HT-29 (cell line): ENCODE measurements at regions not wholly inside any gene's neighbourhood (a gene's known extent, or its start where the extent isn't known, plus 50 kb on each side); places are given as distances from the start of the nearest gene placed in this dataset.

Experiments used
- DNase-seq: peaks from one replicate; pipeline ENCODE4 v3.0.0-alpha.2; 2015; ENCODE audit warnings: low spot score

DNA sequence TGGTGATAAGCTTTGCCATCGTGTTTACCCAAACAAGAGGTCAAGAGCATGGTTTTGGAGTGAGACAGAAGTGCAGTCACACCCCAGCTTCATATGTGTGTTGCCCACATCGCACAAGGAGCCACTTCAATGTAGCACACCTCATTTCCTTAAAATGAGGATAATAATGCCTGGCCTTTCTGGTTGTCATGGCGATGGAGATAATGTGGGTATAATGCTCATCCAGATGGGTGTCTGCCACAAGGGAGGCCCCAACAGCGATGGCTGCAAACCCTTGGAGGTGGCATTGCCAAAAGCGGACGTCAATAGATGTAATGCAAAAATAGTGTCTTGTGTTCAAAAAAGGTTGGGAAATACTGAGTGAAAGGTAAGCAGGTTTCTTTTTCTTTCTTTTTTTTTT lies 83.1 kb upstream of the AJAP1 start:
- DNase-seq = no peak

DNA sequence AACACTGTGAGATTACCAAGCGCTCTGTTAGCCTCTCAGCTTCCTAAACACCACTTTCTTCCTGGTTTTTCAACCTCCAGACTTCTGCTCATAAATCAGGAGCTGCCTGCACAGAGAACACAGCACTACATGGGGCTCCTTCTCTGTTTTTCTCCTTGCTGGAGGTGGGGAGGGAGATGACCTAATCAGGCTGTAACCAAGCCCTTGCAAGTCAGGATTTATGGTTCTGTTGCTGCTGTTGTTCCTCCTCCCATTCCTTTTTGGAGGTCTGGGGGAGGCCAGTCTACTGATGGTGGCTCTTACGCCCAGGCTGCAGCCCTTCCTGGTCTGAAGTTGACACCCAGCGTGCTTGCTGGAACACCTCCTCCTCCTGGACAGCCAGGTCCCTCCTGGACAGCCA lies 80.9 kb upstream of the AJAP1 start:
- no peak for DNase-seq

DNA sequence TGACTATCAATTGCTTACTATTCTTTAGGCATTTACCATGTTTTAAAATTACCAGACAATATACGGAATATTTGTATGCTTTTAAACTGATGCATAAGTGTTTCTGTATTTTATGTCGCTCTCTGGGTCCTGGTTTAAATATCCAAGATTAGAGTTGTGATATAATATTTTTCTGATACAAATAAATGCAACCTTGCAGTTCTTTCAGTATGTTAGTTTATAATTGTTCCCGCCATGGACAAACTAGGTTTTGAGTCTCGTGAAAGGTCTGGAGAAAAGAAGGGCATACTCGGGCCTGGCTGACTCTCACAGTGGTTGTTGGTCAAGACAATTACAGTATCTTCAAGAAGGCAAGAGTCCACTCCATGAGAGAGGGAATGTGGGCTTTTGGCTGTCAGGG lies 72.6 kb upstream of the AJAP1 start:
- no peak for DNase-seq

DNA sequence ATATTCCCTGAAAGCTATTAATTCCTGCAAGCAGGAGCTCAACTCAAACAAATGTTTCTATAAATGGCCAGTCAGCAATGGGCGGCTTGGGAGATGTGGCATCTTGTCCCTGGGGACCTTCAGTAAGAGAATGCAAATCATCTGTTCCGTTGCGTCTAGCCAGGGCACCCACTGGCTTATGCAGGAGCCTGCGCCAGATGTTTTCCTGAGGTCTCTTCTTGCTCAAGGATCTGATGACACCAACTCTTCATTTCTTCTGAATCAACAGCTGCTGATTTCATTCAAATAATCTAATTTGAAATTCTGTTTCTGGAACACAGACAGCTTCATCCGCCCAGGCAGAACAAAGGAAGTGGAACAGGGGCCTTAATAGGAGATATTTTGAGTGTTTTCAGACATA lies 70.0 kb upstream of the AJAP1 start:
- no peak for DNase-seq

DNA sequence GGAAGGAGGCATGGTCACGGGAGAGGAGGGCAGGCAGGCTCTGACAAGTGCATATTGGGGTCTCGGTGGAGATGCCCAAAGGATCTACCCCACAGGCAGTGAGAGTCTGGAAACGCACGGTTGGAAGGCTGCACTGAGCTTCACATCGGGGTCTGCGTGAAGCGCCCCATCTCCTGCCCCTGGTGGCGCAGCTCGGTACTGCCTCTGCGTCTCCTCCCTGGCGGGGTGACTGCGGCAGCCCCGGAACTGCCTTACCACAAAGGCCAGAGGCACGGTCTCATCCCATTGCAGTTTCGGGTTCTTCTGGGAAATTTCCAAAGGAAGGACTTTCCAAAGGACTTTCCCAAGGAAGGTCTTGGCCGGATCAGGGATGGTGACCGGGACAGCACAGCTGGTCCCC lies 69.2 kb upstream of the AJAP1 start:
- DNase-seq = peak; percentile 11

DNA sequence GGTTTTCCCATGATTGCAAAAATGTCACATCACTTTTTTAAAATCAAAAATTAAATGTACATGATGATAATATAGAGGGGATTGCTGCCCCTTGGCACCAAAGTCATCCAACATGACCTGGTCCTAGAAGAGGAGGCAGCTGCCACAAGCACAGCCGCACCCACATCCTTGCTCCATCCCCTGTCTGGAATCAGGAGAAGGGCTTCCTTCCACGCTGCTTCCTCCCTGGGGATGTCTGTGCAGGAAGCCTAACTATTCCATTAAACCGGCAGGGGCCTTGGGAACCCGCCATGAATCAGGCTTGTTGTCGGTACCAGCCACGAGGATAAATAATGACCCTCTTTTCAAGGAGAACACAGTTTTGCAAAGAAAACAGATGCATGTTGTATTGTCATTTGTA lies 68.7 kb upstream of the AJAP1 start:
- DNase-seq = no peak

GRCh38 chr1:4586611-4587160 lies 67.7 kb upstream of the AJAP1 start:
- no peak for DNase-seq

GRCh38 chr1:4587721-4588120 lies 66.7 kb upstream of the AJAP1 start:
- DNase-seq = no peak

DNA sequence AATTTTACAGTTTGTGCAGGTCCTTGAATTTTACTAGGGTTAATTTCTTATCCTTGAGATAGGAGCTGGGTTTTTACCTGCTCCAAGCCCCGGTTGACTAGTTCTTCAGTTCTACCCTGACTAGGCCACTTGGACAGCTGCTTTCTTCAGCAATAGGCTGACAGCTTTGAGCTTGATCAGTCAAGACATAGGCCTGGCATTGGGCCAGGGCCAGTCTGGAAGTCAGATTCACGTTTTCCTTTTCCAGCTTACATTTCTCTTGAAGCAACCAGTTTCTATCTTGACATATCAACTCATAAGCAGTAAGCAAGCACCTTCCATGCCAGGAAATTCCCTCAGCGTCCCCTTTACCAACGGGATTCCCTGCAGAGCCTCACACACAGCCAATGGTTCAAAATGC lies 63.7 kb upstream of the AJAP1 start:
- no peak for DNase-seq

DNA sequence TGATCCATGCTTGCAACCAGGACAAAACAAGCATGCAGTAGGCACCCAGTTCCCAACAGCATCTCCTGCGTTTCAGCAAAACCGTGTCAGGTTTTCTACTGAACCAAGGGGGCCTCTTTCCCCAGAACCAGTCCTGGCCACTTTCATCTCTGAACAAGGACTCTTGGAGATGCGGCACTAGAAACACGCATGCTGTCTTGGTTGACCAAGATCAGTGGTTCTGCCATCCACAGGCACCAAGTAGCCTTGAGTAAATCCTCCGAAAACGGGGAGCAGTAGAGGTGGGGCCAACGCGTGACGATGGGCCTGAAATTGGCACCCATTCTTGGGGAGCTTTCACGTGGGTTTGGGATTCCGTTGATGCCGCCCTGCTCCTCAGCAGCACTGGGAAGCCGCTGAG lies 62.5 kb upstream of the AJAP1 start:
- DNase-seq = no peak

- DNase-seq = no peak
Observed at GRCh38 chr1:4593106-4593505, 61.3 kb upstream of the AJAP1 start.

DNA sequence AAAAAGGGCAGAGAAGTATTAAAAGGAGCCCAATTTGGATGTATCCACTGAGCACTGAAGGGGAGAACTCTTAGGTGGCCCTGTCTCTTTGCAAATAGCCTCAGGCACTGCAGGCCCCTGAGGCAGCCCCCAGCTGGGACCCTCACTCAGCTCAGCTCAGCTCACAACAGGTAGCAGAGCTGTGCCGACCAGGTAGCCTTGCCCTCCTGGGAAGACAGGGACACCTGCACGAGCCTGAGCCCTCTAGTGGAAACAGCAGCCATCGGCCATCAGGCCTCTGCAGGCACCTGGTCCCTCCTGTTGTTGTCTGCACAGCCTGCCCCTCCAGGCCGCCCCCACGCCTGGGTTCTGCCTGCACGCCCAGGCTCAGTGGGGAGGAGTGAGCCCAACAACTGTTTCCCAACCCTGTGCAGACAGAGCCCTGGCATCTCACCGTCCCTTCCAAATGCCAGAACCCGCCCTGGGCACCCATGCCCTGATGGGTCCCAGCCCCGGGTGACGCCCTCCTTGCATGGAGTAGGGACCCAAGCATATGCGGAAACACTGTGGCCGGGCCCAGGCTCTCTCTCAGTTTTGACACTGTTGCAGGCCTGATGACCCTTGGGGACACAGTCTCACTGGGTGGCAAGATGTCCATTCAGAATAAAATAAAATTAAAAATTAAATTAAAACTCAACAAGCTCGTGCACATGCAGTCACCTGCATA lies 60.0 kb upstream of the AJAP1 start:
- DNase-seq = peak; percentile 26

DNA sequence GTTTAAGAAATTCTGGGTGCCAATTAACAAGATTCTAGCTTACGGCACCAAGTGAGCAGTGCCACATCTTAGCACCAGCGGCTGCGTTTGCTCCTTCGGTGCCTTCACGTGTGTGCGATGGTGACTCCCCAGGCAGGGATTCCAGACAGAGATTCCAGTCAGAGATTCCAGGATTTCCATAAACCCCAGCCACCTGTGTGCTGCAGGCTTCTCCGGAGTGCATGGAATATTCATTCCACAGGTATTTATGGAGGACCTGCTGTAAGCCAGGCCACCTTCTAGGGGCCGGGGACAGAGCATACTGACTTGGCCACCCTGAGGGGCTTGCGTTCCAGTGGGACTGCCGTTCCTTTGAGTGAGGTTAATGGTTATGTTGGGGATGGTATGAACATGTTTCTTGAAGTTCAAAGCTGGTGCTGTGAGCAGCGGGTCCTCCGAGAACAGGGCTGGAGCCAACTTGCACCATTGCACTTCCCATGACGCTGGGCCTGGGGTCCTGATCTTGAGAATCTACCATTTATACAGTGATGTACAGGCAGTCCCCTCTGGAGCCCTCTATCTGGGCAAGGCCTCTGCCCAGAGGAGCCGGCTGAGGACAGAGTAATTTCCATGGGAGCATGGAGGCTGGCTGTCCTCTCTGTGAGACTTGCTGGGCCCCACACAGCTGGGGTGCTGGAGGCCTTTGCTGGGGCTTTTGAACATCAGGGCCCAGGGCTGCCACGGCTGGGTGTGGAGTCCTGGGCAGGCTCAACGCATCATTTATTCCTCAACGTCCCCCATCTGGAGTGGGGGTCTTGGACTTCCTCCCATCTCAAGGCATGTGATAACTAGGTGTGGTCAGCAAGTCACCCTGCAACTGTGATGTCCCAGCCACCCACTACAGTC lies 58.8 kb upstream of the AJAP1 start:
- DNase-seq = no peak

GRCh38 chr1:4596486-4596885 lies 57.9 kb upstream of the AJAP1 start:
- DNase-seq = no peak

DNA sequence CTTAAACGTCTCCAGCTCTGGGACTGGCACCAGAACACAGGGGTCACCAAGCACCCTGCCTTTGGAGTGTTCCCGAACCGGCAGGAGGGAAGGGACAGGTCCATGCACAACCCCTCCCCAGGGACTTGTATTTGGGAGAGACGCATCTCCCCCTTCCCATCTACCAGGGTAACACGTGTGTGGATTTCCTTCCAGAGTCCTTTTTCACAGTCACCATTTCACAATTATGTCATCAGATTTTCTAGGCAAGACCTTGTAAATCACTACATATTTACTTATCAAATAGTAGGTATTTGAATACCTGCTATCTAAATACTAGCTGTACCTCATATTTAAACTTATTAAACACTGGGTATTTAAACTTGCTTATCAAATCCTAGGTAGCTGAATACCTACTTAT lies 57.4 kb upstream of the AJAP1 start:
- DNase-seq = no peak

- DNase-seq = no peak
Observed at GRCh38 chr1:4598561-4598960, 55.8 kb upstream of the AJAP1 start.

DNA sequence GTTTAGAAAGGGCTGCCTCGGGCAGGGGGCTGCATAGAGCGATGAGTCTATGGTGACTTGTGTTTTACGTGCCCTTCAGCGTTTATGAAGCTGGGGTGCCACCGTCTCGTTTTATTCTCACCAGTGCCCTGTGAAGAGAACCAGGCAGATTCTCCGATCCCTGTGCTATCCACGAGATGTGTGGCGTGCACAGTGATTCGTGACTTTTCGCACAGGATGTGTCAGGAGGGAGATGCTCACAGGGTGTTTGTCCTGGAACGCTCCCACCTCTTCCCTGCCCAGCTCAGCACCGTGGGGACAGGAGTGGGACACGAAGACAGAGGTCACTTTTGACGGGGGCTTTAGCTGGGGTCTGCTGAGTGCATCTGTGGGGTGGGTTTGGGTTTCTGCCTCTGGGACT lies 54.9 kb upstream of the AJAP1 start:
- no peak for DNase-seq

- no peak for DNase-seq
Observed at GRCh38 chr1:4599951-4600481, 54.4 kb upstream of the AJAP1 start.

- DNase-seq = no peak
Observed at GRCh38 chr1:4600615-4601460, 53.6 kb upstream of the AJAP1 start.

DNA sequence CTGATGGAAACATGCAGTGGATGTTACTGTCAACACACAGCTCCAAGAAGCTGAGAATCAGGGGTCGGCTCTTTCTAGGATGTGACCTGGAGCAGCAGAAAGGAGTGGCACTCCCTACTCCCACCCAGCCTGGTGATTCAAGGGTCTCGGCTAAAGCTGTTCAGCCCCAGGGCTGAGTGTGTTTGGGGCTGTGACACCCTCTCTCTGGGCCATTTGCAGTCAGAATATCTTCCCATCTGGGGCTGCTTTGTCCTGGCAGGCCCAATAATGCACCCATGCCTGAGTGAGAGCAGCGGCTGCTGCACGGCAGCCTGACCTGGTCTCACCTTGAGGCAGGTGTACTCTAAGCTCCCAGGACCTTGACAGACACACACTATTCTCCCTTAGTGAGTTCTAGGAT lies 52.5 kb upstream of the AJAP1 start:
- no peak for DNase-seq

DNA sequence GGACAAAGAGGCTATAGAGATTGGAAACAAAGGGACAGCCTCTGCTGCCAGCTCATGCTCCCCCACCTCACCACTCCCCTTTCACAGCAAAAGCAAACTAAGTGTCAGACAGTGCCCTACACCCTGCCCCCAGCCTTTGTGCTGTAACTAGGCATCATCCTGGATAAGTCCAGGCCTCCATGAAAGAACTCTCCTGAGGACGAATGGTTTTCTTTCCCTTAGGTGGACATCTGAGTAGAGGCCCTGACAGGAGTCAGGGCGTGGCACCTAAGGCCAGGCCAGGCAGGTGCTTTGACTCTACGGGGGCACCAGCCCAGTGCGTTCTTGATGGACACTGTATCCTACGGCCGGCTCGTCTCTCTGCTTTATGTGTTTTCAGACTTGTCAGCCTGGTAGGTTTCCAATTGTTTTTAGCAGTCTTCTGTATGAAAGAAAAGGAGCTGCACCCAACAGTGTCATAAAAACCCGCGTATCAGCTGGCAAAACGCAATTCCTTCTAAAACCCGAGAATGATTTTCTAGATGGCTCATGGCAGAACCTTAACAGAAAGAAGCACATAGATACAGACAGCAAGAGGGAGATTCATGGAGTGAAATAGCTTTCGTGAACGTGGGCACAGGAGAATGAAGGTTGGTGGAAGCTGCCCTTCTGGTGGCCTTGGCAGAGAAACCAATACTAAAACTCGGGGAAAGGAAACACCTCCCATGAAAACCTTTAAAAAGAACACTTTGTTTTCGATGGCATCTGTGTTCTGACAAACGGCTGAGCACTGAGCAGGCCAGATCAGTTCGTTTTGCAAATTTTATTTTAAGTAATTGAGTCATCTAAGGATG lies 51.7 kb upstream of the AJAP1 start:
- DNase-seq = no peak
